ENCODE measurements at regions not wholly inside any gene's neighbourhood (a gene's known extent, or its start where the extent isn't known, plus 50 kb on each side); places are given as distances from the start of the nearest gene placed in this dataset.
A peak's percentile ranks its signal among the peaks of the same experiment; 100 is the strongest.
"Not testable (repeated sequence)": the region's sequence is repeated elsewhere in the genome, so short reads cannot be mapped to it uniquely, and the experiment has no call there.

DNA sequence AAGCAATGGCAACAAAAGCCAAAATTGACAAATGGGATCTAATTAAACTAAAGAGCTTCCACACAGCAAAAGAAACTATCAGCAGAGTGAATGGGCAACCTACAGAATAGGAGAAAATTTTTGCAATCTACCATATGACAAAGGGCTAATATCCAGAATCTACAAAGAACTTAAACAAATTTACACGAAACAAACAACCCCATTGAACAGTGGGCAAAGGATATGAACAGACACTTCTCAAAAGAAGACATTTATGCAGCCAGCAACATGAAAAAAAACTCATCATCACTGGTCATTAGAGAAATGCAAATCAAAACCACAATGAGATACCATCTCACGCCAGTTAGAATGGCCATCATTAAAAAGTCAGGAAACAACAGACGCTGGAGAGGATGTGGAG lies 113.4 kb downstream of the PSMG1 start:
- not testable (repeated sequence) for H3K27ac Mint-ChIP-seq; ATAC-seq (ENCODE audit: low read depth in 2 of 2); H3K27me3 Mint-ChIP-seq; H3K4me3 Mint-ChIP-seq; H3K4me1 Mint-ChIP-seq; DNase-seq
- peaks cover 4 to 11% of the 10 kb centered on the region in 2 donors for H3K36me3 Mint-ChIP-seq
- H3K9me3 Mint-ChIP-seq = peaks cover 0 to 20% (median 6%) of the 10 kb centered on the region in 7 donors

DNA sequence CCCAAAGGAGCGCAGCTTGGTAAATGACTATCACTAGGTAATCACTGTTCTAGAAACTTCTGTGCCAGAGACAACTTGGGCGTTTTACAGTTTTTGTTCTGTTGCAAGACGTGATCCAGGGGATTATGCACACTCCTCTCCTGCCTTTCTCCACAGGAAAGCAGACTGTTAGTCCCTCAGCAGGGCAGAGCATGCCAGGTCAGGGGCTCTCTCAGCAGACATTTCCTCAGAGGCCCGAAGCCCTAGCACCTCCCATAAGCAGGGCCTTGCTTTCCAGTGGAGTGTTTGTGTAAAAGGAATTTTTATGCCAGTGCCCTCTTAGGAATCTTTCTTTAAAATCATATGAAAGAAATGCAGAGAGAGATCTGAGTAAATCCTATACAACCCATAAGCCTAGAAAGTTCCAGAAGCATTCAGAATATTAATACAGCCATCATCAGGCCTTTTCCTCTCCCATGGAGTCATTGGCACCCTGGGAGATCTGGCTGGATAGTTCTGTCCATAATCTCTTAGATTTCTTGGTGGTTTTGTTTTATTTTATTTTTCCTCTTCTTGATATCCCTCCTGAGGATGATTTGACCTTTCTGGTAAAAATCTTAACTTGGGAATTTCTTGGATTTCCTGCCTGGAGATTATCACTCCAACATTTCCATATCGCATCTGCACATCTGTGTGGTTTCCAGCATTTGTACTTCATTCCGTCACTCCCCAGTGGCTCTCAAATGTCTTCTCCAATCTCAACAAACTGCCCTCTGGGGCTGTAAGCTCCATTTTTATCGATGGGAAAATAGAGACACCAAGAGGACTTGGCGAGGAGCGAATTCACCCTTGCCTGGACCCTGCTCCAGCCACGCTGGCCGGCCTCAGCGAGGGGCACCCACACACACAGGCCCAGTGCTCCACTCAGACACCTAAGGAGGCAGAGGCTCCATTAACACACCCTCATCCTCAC lies 116.1 kb downstream of the PSMG1 start:
- ATAC-seq (ENCODE audit: low read depth in 2 of 2) = no peak
- Mint-ChIP-seq H3K4me3 (no peak overlapping the region), H3K27me3 (no peaks in the 10 kb centered on the region), H3K4me1 (no peaks in the 10 kb centered on the region), H3K9me3 (peaks cover 0 to 10% (median 3%) of the 10 kb centered on the region in 7 donors), H3K27ac (no peak overlapping the region), H3K36me3 (no peaks in the 10 kb centered on the region)
- DNase-seq = no peak

DNA sequence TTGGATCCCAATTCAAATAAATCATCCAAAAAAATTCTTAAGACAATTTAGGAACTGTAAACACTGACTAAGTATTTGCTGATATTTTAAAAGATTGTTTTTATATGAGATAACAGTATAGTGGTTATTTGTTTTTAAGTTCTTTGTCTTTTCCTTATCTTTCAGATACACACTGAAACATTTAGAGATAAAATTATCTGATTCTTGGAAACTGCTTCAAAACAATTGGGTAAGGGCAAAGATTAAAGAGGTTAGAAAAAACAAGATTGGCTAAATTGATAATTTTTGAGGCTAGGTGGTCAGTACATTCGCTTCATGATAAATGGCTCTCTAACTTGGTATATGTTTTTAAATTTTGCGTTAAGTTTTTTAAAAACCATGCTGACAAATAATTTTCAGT lies 117.3 kb downstream of the PSMG1 start:
- Mint-ChIP-seq H3K9me3 (peaks cover 0 to 10% (median 3%) of the 10 kb centered on the region in 7 donors), H3K4me1 (no peaks in the 10 kb centered on the region), H3K36me3 (no peaks in the 10 kb centered on the region), H3K27ac (no peak overlapping the region), H3K4me3 (no peak overlapping the region), H3K27me3 (no peaks in the 10 kb centered on the region)
- ATAC-seq (ENCODE audit: low read depth in 2 of 2) (no peak), DNase-seq (no peak)

DNA sequence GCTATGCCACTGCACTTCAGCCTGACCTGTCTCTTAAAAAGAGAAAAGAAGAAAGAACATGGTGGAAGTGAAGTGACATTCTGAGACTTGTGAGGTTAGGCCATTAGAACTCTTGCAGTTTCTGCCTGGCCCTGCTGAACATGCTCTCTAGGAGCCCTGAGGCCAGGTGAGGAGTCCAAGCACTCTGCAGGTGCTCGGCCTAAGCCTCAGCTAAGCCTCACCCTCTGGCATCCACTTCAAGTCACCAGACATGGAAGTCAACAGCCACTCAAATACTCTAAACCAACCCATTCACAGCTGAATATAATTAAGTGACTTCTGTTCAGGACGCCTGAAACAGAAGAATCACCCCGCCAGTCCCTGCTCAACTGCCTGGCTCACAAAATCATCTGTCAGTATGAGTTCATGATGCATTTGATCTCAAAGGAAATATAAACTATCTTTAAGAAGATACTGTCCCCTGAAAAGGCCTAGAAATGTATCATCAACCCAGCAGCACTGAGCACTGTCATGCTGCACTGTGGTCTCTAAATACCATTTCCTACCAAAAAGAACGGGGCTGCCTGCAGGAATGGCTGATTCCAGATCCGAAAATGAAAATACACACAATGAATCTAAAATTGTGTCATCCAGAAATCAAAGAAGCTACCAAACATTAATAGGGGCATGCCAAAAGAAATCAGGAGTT lies 118.8 kb downstream of the PSMG1 start:
- Mint-ChIP-seq H3K27ac (no peak overlapping the region), H3K9me3 (peaks cover 0 to 10% (median 3%) of the 10 kb centered on the region in 7 donors), H3K4me3 (no peak overlapping the region), H3K4me1 (no peaks in the 10 kb centered on the region), H3K27me3 (no peaks in the 10 kb centered on the region), H3K36me3 (no peaks in the 10 kb centered on the region)
- DNase-seq = no peak
- no peak for ATAC-seq (ENCODE audit: low read depth in 2 of 2)

DNA sequence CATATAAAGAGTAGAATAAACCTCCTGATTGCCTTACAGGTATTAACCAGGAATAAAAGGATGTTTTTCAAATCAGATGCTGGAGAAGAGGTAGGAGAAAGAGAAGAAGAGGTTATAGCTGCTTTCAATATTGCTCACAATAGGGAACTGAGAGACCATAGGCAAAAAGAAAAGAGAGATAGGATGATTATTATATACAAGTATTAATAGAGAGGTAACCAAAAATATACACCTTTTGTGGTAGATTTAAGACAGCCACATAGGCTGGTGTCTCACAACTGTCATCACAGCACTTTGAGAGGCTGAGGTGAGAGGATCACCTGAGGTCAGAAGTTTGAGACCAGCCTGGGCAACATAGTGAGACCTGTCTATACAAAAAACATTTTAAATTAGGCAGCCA lies 119.7 kb downstream of the PSMG1 start:
- no peak overlapping the region for H3K4me3 Mint-ChIP-seq
- DNase-seq = no peak
- peaks cover 0 to 5% (median 3%) of the 10 kb centered on the region in 7 donors for H3K9me3 Mint-ChIP-seq
- H3K27me3 Mint-ChIP-seq = no peaks in the 10 kb centered on the region
- no peak overlapping the region for H3K27ac Mint-ChIP-seq
- ATAC-seq (ENCODE audit: low read depth in 2 of 2) = no peak
- no peaks in the 10 kb centered on the region for H3K4me1 Mint-ChIP-seq
- H3K36me3 Mint-ChIP-seq = no peaks in the 10 kb centered on the region

DNA sequence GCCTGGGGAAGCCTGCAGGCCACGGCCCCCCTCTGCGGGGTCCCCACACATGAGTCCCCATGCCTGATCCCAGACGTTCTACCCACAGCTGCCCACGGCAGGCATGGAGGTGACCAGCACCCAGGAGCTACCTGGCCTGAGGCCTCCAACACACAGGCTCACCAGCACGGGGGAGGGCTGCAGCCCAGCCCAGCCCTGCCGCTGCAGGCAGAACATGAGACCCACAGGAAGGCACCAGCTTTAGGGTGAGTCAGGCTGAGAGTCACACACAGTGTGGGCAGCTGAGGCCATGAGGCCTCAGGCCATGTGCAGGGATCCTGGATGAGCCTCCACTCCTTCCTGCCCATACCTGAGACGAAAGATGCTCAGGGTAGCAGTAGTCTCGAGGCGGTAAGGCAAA lies 121.1 kb downstream of the PSMG1 start:
- ATAC-seq (ENCODE audit: low read depth in 2 of 2) = no peak
- no peaks in the 10 kb centered on the region for H3K36me3 Mint-ChIP-seq
- H3K27me3 Mint-ChIP-seq = no peaks in the 10 kb centered on the region
- H3K27ac Mint-ChIP-seq = no peak overlapping the region
- no peaks in the 10 kb centered on the region for H3K4me1 Mint-ChIP-seq
- DNase-seq = no peak
- H3K9me3 Mint-ChIP-seq = peaks cover 0 to 5% (median 1%) of the 10 kb centered on the region in 7 donors
- no peak overlapping the region for H3K4me3 Mint-ChIP-seq

DNA sequence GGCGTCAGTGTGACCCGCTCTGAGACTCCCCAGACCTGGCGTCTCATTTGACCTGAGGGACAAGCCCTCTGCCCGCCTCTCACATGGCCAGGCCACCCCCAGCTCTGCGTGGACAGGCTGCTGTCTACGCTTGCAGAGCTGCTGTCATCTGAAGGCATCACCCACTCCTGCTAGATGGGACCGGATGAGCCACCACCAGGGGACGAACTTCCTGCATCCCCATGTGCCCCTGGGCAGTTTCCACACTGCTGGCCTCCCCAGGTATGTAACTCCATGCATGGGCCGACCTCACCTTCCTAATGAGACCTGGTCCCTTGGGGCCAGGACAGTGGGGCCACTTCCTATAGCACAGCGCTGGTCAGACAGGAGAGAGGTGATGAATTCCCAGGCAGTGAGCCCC lies 121.5 kb downstream of the PSMG1 start:
- Mint-ChIP-seq H3K36me3 (no peaks in the 10 kb centered on the region), H3K4me3 (no peak overlapping the region), H3K27me3 (no peaks in the 10 kb centered on the region), H3K27ac (no peak overlapping the region), H3K9me3 (peaks cover 0 to 5% (median 1%) of the 10 kb centered on the region in 7 donors), H3K4me1 (no peaks in the 10 kb centered on the region)
- DNase-seq (no peak), ATAC-seq (ENCODE audit: low read depth in 2 of 2) (no peak)

DNA sequence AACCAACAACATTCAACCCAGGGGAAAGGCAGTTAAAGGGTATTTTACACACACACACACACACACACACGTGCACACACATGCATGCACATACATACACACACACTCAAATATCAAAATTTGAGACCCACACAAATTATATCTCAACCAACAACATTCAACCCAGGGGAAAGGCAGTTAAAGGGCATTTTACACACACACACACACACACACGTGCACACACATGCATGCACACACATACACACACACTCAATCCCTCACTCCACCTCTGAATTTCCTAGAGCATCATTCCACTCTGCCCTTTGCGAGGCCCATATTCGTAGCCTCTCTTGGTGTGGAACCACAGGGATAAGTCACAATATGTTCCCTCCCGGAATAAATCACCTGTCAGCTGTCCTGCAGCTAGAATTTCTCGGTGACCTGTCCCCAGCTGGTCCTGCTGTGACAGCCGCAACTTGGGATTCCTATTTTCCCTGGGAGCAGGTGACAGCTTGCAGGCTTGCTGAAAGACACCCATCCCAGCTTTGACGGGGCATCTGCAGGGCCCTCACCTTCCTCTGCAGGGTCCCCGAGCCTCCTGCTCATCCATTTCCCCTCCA lies 122.7 kb downstream of the PSMG1 start:
- H3K36me3 Mint-ChIP-seq = no peaks in the 10 kb centered on the region
- H3K27ac Mint-ChIP-seq = no peak overlapping the region
- DNase-seq (no peak), ATAC-seq (ENCODE audit: low read depth in 2 of 2) (no peak)
- peaks cover 0 to 5% (median 1%) of the 10 kb centered on the region in 7 donors for H3K9me3 Mint-ChIP-seq
- no peaks in the 10 kb centered on the region for H3K4me1 Mint-ChIP-seq
- H3K4me3 Mint-ChIP-seq = no peak overlapping the region
- no peaks in the 10 kb centered on the region for H3K27me3 Mint-ChIP-seq

DNA sequence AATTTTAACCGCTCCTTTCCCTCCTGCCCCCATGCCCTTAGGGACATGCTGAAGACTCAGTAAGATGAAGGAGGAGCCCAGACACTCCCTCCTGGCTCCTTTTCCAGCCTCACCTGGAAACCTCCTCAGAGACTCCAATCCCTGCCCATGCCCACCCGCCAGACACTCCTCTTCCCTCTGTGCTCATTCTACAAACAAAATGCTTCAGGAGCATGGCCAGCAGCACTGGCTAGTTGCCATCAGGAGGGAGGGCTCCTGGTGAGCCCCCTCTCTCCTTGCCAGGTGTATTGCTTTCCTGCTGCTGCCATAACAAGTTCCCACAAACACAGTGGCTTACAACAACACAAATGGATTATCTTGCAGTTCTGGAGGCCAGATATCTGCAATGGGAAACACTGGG lies 126.1 kb downstream of the PSMG1 start:
- no peak overlapping the region for H3K27ac Mint-ChIP-seq
- H3K4me3 Mint-ChIP-seq = no peak overlapping the region
- H3K9me3 Mint-ChIP-seq = no peaks in the 10 kb centered on the region
- DNase-seq = no peak
- no peaks in the 10 kb centered on the region for H3K4me1 Mint-ChIP-seq
- no peak for ATAC-seq (ENCODE audit: low read depth in 2 of 2)
- peaks cover 0 to 6% (median 0%) of the 10 kb centered on the region in 3 donors for H3K27me3 Mint-ChIP-seq
- no peaks in the 10 kb centered on the region for H3K36me3 Mint-ChIP-seq

DNA sequence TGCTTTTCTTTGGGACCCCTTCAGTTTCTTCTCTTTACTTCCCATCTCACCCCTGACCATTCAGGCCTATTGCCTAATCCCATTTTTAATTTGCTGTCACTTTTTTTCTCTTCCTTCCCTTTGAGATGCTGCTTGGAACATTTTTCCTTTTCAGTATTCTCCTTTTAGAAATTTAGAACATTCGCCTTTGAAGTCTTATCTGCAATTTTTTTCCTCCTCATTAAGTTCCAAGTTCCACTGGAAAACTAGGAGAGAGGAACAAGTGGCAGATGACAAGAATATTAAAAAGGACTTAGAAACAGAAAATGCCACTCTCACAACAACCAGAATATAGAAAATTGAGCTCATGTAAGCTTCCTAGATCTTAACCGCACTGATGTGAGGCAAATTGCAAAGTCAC lies 126.6 kb downstream of the PSMG1 start:
- Mint-ChIP-seq H3K36me3 (no peaks in the 10 kb centered on the region), H3K4me1 (no peaks in the 10 kb centered on the region), H3K9me3 (no peaks in the 10 kb centered on the region), H3K4me3 (no peak overlapping the region), H3K27ac (no peak overlapping the region), H3K27me3 (peaks cover 0 to 6% (median 0%) of the 10 kb centered on the region in 3 donors)
- DNase-seq (no peak), ATAC-seq (ENCODE audit: low read depth in 2 of 2) (no peak)

DNA sequence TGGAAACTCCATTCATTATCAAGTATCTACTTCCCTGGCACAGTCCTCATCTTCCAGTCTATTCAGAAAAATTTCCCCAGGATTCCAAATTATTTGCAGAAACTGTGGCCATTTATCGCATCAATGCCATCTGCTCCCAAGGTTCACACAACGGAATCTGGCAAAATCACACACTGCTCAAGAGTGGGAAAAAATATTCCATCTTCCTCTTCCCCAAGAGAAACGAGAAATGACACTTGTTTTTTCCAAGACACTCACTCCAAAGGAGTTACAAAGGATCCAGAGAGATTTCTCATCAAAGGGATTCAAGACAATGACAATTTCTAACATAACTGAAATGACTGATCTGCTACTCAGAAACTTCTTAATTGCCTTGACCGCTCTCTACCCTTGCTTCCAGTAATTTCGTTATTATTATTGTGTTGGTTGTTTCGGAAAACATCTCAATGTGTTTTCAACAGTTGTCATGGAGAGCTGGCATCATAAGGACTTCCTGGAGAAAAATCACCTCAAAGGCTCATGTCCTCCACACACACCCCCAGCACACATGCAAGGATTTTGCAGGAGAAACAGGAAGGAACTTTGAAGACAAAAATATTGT lies 128.0 kb downstream of the PSMG1 start:
- ATAC-seq (ENCODE audit: low read depth in 2 of 2) (no peak), DNase-seq (no peak)
- peaks cover 0 to 6% (median 0%) of the 10 kb centered on the region in 7 donors for H3K9me3 Mint-ChIP-seq
- H3K27me3 Mint-ChIP-seq = peaks cover 0 to 6% (median 0%) of the 10 kb centered on the region in 3 donors
- no peak overlapping the region for H3K4me3 Mint-ChIP-seq
- no peaks in the 10 kb centered on the region for H3K4me1 Mint-ChIP-seq
- H3K36me3 Mint-ChIP-seq = no peaks in the 10 kb centered on the region
- peak overlapping the region in 1 of 6 donors; percentile 35 for H3K27ac Mint-ChIP-seq

DNA sequence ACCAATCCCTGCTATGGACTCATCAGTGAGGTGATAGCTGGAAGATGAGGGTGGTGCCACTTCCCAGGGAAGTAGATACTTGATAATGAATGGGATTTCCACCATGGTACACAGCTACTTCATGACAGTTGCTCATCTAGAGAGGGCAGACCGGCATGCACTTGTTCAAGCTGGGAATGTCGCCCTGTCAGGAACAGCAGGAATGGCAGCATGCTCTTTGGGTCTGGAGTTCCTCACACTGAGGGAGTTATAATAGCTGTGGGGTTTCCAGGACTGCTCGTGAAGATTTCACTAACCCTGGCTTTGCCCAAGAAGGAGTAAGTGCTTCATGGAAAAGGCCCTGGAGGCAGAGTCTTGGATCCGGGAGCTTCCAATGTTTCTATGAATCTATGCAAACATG lies 129.2 kb downstream of the PSMG1 start:
- no peaks in the 10 kb centered on the region for H3K4me1 Mint-ChIP-seq
- H3K27ac Mint-ChIP-seq = no peak overlapping the region

DNA sequence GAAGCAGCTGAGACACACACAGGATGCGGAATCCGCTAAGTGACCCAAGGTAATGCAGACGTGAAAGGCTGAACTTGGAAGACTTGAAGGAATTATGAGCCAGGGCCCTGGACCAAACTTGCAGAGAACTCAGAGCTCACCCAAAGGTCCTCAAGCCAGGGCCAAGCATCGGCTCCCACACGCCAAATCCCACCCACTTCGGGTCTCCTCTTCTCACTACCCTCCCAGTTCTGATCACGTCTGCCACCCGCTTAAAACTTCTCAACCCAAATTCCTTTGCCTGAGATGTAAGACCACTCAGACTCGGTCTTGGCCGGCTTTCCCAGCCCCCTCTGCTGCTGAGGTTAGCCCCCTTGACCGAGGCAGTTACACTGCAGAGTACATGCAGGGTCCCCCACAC lies 130.1 kb downstream of the PSMG1 start:
- Mint-ChIP-seq H3K27me3 (peaks cover 0 to 6% (median 0%) of the 10 kb centered on the region in 3 donors), H3K36me3 (no peaks in the 10 kb centered on the region), H3K9me3 (peaks cover 0 to 6% (median 0%) of the 10 kb centered on the region in 7 donors), H3K4me3 (no peak overlapping the region), H3K4me1 (no peaks in the 10 kb centered on the region), H3K27ac (no peak overlapping the region)
- ATAC-seq (ENCODE audit: low read depth in 2 of 2) = no peak
- DNase-seq = no peak

More for the DNA sequence above, 129.2 kb downstream of the PSMG1 start:
- ATAC-seq (ENCODE audit: low read depth in 2 of 2) = no peak
- DNase-seq = no peak
- peaks cover 0 to 6% (median 0%) of the 10 kb centered on the region in 3 donors for H3K27me3 Mint-ChIP-seq
- peaks cover 0 to 6% (median 0%) of the 10 kb centered on the region in 7 donors for H3K9me3 Mint-ChIP-seq
- H3K36me3 Mint-ChIP-seq = no peaks in the 10 kb centered on the region
- no peak overlapping the region for H3K4me3 Mint-ChIP-seq

All from naive B cell (primary cell).